ENCODE measurements at regions not wholly inside any gene's neighbourhood (a gene's known extent, or its start where the extent isn't known, plus 50 kb on each side); places are given as distances from the start of the nearest gene placed in this dataset.
"Not testable (repeated sequence)": the region's sequence is repeated elsewhere in the genome, so short reads cannot be mapped to it uniquely, and the experiment has no call there.

DNA sequence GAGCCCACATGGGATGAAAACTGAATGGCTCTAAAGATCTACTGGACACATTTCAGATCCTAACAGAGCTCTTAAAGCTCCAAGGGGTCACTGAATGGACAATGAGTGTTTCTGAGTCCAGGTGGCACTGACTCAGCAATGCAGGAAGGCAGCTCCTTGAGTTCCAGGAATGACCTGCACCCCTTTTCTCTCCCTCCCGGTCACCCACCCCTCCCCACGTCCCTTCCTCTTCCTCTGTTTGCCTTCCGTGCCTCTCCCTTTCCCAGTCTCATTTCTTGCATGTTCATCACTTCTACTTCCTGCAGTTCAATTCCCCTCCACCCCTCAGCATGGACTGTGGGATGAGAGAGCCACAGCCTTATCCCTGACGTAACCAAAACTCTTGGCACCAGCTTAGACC lies 63.3 kb upstream of the SULF2 start:
- not testable (repeated sequence) for H3K9me3 ChIP-seq (ENCODE audit: control insufficient read depth, low read length); H3K27me3 ChIP-seq (ENCODE audit: control insufficient read depth, insufficient read depth, low read length, poor library complexity, severe bottlenecking); H3K4me1 ChIP-seq (ENCODE audit: control insufficient read depth, insufficient read depth, low read length); H3K27ac ChIP-seq (ENCODE audit: insufficient read depth, low read depth, low read length, poor library complexity, severe bottlenecking); H3K36me3 ChIP-seq (ENCODE audit: control insufficient read depth, insufficient read depth, low read length); H3K4me3 ChIP-seq (ENCODE audit: insufficient read depth, low read depth, low read length)
- 90 to 93% methylated on average over 4 of the region's 4 CpGs for WGBS, 2 experiments

DNA sequence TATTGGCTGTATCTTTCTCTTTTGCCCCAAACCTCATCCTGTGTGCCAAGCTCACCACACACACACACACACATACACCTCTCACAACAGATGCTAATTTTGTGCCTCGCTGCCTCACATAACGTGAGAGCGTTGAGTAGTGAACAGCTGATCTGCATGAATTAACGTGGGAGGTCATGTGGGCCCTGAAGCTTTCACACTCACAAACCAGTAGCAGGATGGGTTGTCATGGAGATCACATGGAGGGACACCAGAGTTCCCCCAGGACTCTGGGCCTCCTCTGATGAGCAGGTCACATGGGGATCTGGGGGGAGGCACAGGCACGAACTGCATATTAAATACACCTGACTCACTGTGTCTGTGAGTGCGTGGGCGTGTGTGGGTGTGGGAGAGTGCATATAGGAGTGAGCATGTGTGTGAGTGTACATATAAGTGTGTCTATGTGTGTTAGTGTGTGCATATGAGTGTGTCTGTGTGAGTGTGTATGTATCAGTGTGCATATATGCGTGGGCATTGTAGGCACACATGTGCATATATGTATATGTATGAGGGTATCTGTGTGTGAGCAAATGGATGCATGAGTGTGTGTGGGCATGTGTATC lies 62.7 kb upstream of the SULF2 start:
- H3K36me3 ChIP-seq (ENCODE audit: control insufficient read depth, insufficient read depth, low read length): no peaks in the 10 kb centered on the region
- H3K4me3 ChIP-seq (ENCODE audit: insufficient read depth, low read depth, low read length): no peak overlapping the region
- peaks cover 4% of the 10 kb centered on the region for H3K4me1 ChIP-seq (ENCODE audit: control insufficient read depth, insufficient read depth, low read length)
- no peaks in the 10 kb centered on the region for H3K9me3 ChIP-seq (ENCODE audit: control insufficient read depth, low read length)
- peaks cover 4% of the 10 kb centered on the region for H3K27me3 ChIP-seq (ENCODE audit: control insufficient read depth, insufficient read depth, low read length, poor library complexity, severe bottlenecking)
- H3K27ac ChIP-seq (ENCODE audit: insufficient read depth, low read depth, low read length, poor library complexity, severe bottlenecking): no peak overlapping the region
- WGBS, 2 experiments: 83 to 88% methylated on average over 7 to 8 of the region's 8 CpGs

DNA sequence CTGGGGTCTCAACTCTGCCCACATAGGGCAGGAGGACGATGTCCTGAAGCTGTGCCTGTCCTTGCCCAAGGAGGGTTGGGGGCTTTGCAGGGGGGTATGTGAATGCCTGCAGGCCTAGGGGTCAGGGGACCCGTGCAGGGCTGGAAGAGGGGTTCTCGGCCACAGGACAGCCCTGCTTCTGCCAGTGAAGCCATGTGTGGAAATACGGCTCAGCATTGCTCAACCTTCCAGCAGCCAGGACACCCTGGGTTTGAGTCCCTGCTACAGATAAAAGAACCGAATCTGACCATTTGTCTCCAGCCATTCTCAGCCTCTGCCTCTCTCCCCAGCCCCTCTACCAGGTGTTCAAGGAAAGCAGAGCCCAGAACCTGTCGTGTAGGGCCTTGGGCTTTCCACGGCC lies 61.9 kb upstream of the SULF2 start:
- H3K27ac ChIP-seq (ENCODE audit: insufficient read depth, low read depth, low read length, poor library complexity, severe bottlenecking); H3K4me1 ChIP-seq (ENCODE audit: control insufficient read depth, insufficient read depth, low read length); H3K9me3 ChIP-seq (ENCODE audit: control insufficient read depth, low read length); H3K36me3 ChIP-seq (ENCODE audit: control insufficient read depth, insufficient read depth, low read length); H3K4me3 ChIP-seq (ENCODE audit: insufficient read depth, low read depth, low read length); H3K27me3 ChIP-seq (ENCODE audit: control insufficient read depth, insufficient read depth, low read length, poor library complexity, severe bottlenecking): not testable (repeated sequence)
- WGBS, 2 experiments: 84 to 86% methylated on average over 7 of the region's 7 CpGs

DNA sequence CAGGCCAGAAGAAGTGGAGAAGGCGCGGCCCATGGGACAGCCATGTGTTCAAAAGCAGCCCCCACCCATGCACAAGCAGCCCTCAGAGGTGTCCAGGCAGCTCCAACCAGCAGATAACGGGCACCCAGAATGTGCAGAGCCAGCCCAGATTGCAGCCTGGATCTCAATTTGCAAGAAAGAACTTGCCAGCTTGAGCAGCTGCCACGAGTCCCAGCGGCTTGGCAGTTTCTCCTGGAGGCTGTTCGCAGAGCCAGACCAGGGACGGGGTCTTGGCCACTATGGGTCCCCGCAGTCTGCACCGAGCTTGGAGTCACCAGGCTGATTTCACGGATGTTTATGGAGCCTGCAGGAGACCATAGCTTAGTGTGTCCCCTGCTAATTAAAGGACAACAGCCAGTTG lies 61.4 kb upstream of the SULF2 start:
- WGBS, 2 experiments: 74 to 78% methylated on average over 10 of the region's 10 CpGs
- not testable (repeated sequence) for H3K27ac ChIP-seq (ENCODE audit: insufficient read depth, low read depth, low read length, poor library complexity, severe bottlenecking); H3K36me3 ChIP-seq (ENCODE audit: control insufficient read depth, insufficient read depth, low read length); H3K4me3 ChIP-seq (ENCODE audit: insufficient read depth, low read depth, low read length); H3K27me3 ChIP-seq (ENCODE audit: control insufficient read depth, insufficient read depth, low read length, poor library complexity, severe bottlenecking); H3K4me1 ChIP-seq (ENCODE audit: control insufficient read depth, insufficient read depth, low read length); H3K9me3 ChIP-seq (ENCODE audit: control insufficient read depth, low read length)

DNA sequence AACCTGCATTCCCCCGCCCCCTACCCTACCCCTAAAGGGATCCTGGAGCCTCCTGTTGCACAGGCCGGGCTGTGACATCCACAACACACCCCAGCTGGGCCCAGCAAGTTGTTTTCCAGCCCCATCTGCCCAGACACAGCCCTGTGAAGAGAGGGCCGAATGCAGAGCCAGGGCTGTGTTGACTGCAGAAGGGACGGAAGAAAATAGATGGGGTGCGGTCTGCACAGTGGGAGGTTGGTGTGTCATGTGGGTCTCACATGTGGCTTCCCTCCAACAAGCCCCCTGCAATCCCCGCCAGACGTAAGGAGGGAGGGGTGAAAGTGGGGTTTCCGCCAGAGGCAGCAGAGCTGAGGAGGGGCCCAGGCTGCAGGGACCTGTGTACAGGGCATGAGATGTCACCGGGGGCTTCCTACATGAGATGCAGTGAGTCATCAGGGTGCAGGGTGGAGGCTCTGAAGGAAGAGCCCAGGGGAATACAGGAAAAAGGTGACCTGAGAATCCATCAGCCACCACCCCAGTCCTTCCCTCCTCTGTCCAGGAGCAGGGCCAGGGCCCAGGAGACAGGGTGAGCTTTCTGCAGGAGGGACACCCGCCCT lies 60.2 kb upstream of the SULF2 start:
- H3K4me1 ChIP-seq (ENCODE audit: control insufficient read depth, insufficient read depth, low read length); H3K4me3 ChIP-seq (ENCODE audit: insufficient read depth, low read depth, low read length); H3K36me3 ChIP-seq (ENCODE audit: control insufficient read depth, insufficient read depth, low read length); H3K27me3 ChIP-seq (ENCODE audit: control insufficient read depth, insufficient read depth, low read length, poor library complexity, severe bottlenecking); H3K9me3 ChIP-seq (ENCODE audit: control insufficient read depth, low read length); H3K27ac ChIP-seq (ENCODE audit: insufficient read depth, low read depth, low read length, poor library complexity, severe bottlenecking): not testable (repeated sequence)
- WGBS, 2 experiments: 88 to 90% methylated on average over 10 of the region's 10 CpGs

DNA sequence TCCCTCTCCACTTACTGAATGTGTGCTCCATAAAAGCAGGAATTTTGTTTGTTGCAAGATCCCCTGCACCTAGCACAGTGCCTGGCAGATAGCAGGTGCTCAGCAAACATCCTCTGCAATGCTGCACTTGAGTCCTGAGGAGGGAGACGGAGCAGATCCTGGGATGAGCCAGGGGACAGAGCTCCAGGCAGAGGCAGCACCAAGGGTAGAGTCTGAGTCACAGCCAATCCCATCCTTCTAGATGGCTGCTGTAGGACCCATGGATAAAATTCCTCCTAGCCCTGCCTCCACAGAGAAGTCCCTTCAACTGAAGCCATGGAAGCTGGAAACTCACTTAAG lies 59.3 kb upstream of the SULF2 start:
- H3K27me3 ChIP-seq (ENCODE audit: control insufficient read depth, insufficient read depth, low read length, poor library complexity, severe bottlenecking); H3K4me1 ChIP-seq (ENCODE audit: control insufficient read depth, insufficient read depth, low read length); H3K36me3 ChIP-seq (ENCODE audit: control insufficient read depth, insufficient read depth, low read length); H3K27ac ChIP-seq (ENCODE audit: insufficient read depth, low read depth, low read length, poor library complexity, severe bottlenecking); H3K4me3 ChIP-seq (ENCODE audit: insufficient read depth, low read depth, low read length); H3K9me3 ChIP-seq (ENCODE audit: control insufficient read depth, low read length): not testable (repeated sequence)
- WGBS, 2 experiments: 82 to 88% methylated on average over 1 of the region's 1 CpG

DNA sequence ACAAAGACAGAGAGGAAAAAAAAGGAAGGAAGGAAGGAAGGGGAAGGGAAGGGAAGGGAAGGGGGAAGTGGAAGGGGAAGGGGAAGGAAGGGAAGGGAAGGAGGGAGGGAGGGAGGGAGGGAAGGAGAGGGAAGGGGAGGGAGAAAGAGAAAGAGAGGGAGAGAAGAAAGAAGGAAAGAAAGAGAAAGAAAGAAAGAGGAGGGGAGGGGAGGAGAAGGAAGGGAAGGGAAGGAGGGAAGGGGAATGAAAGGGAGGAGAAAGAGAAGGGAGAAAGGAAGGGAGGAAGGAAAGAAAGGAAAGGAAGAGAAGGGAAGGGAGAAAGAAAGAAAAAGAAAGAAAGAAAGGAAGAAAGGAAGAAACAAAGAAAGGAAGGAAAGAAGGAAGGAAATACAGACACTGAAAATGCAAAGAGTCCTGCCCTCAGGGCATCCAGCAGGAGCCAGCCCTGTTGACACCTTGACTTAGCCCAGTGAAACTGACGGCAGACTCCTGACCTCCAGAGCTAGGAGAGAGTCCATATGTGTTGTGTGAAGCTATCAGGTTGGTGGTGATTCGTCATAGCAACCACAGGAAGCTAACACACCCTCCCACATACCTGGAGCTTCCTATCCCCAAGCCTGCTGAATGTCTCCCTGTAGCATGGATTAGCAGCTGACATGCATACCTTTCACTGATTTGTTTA lies 58.7 kb upstream of the SULF2 start:
- peaks cover 4% of the 10 kb centered on the region for H3K27me3 ChIP-seq (ENCODE audit: control insufficient read depth, insufficient read depth, low read length, poor library complexity, severe bottlenecking)
- no peaks in the 10 kb centered on the region for H3K36me3 ChIP-seq (ENCODE audit: control insufficient read depth, insufficient read depth, low read length)
- no peak overlapping the region for H3K4me3 ChIP-seq (ENCODE audit: insufficient read depth, low read depth, low read length)
- no peak overlapping the region for H3K27ac ChIP-seq (ENCODE audit: insufficient read depth, low read depth, low read length, poor library complexity, severe bottlenecking)
- no peaks in the 10 kb centered on the region for H3K9me3 ChIP-seq (ENCODE audit: control insufficient read depth, low read length)
- WGBS, 2 experiments: 50 to 74% methylated on average over 1 to 2 of the region's 2 CpGs
- H3K4me1 ChIP-seq (ENCODE audit: control insufficient read depth, insufficient read depth, low read length): peaks cover 4% of the 10 kb centered on the region

DNA sequence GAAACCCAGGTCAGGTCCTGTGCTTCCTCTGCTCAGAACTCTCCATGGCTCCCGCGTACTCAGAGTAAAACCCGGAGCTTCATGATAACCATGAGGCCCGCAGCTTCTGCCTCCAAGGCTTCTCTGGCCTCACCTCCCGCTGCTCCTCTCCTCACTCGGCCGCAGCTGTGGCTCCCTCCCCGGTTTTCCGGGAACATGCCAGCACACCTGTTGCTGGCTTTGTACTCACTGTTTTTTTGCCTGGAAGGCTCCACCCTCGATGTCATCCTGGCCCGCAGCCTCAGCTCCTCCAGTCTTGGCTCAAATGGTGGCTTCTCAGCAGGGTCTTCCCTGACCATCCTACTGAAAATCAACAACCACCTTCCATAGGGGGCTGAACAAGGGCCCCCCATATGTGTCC lies 57.7 kb upstream of the SULF2 start:
- not testable (repeated sequence) for H3K27me3 ChIP-seq (ENCODE audit: control insufficient read depth, insufficient read depth, low read length, poor library complexity, severe bottlenecking); H3K4me1 ChIP-seq (ENCODE audit: control insufficient read depth, insufficient read depth, low read length); H3K36me3 ChIP-seq (ENCODE audit: control insufficient read depth, insufficient read depth, low read length); H3K4me3 ChIP-seq (ENCODE audit: insufficient read depth, low read depth, low read length); H3K27ac ChIP-seq (ENCODE audit: insufficient read depth, low read depth, low read length, poor library complexity, severe bottlenecking); H3K9me3 ChIP-seq (ENCODE audit: control insufficient read depth, low read length)
- 71 to 72% methylated on average over 11 of the region's 11 CpGs for WGBS, 2 experiments

DNA sequence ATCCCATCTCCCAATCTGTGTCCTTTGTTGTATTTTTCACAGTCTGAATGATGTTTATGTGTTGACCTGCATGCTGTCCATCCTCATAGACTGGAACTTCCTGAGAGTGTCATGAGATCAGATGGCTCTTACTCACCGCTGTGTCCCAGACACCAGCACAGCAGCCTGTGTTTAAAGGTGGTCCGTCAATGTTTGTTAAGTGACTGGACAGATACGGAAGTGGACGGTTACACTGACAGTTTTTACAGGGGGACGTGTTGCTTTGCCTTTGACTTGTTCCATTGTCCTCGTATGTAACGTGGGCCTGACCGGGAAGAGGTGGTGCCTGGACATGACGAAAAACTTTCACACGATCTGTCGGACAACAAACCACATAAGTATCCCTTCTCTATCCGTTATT lies 56.7 kb upstream of the SULF2 start:
- not testable (repeated sequence) for H3K4me1 ChIP-seq (ENCODE audit: control insufficient read depth, insufficient read depth, low read length); H3K4me3 ChIP-seq (ENCODE audit: insufficient read depth, low read depth, low read length); H3K36me3 ChIP-seq (ENCODE audit: control insufficient read depth, insufficient read depth, low read length); H3K9me3 ChIP-seq (ENCODE audit: control insufficient read depth, low read length); H3K27ac ChIP-seq (ENCODE audit: insufficient read depth, low read depth, low read length, poor library complexity, severe bottlenecking); H3K27me3 ChIP-seq (ENCODE audit: control insufficient read depth, insufficient read depth, low read length, poor library complexity, severe bottlenecking)
- 95 to 97% methylated on average over 12 of the region's 12 CpGs for WGBS, 2 experiments

DNA sequence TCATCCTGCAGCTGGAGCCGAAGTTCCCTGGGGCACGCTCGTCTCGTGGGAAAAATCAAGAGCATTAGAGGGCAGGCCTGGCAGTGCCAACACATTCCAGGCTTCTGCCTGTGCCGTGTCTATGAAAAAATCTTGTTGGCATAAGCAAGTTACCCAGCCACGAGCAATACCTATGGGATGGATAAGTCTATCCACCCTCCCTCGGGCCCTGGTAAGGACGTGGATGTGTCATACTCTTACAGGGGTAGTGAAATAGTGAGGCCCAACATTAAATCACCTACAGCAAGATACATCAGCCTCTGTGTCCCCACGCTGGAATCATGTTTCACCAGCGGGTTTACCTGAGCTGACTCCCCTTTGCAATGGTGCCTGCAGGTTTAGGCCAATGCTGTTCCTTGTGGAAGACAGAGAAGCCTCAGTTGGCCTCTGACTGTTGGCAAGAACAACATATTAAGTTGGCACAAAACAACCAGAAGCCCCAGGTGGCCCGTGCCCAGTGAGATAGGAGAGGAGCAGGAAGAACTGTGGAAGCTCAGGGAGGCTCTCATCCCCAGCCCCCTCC lies 51.1 kb upstream of the SULF2 start:
- H3K4me1 ChIP-seq (ENCODE audit: control insufficient read depth, insufficient read depth, low read length); H3K27me3 ChIP-seq (ENCODE audit: control insufficient read depth, insufficient read depth, low read length, poor library complexity, severe bottlenecking); H3K36me3 ChIP-seq (ENCODE audit: control insufficient read depth, insufficient read depth, low read length); H3K27ac ChIP-seq (ENCODE audit: insufficient read depth, low read depth, low read length, poor library complexity, severe bottlenecking); H3K4me3 ChIP-seq (ENCODE audit: insufficient read depth, low read depth, low read length); H3K9me3 ChIP-seq (ENCODE audit: control insufficient read depth, low read length): not testable (repeated sequence)
- WGBS, 2 experiments: 88 to 93% methylated on average over 5 to 6 of the region's 11 CpGs
